Mucosa of gallbladder (tissue), 1 donor: ENCODE measurements at regions not wholly inside any gene's neighbourhood (a gene's known extent, or its start where the extent isn't known, plus 50 kb on each side); places are given as distances from the start of the nearest gene placed in this dataset.

ENCODE experiments used
- DNase-seq: peaks from one replicate; pipeline ENCODE4 v3.0.0-alpha.2; 2020; ENCODE audit warnings: low spot score
- donor health status: DM: no; HTN: no; CAD: no.

DNA sequence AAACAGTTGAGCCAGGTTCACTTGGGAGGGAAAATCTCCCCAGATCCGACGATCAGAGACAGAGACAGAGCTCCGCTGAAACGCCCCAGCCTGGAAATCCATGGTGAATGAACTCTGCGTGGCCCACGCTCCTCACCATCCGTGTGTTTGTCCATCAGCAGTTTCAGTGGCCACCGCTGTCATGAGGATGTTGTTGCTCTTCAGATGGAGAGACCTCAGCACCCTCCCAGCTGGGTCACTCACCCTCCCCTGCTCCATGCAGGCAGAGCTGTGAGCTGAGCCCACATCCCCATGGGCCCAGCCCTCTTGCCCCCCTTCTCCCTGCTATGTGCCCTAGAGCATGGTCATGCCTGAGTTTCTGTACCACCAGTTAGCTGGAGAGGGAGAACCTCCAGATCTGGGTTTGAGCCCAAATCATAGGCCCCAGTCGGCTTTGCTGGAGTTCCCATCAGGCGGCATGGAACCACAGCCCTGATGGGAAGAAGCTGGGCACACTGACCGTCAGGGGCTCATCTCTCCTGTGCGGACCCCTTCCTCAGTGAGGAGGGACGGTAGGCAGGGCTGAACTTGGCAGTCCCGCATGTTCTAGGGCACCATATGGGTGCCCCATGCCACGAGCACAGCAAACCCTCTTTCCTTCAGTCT lies 154.4 kb upstream of the COL5A1 start:
- DNase-seq: no peak

- no peak for DNase-seq
These were observed 153.0 kb upstream of the COL5A1 start for GRCh38 chr9:134488331-134489280.

DNA sequence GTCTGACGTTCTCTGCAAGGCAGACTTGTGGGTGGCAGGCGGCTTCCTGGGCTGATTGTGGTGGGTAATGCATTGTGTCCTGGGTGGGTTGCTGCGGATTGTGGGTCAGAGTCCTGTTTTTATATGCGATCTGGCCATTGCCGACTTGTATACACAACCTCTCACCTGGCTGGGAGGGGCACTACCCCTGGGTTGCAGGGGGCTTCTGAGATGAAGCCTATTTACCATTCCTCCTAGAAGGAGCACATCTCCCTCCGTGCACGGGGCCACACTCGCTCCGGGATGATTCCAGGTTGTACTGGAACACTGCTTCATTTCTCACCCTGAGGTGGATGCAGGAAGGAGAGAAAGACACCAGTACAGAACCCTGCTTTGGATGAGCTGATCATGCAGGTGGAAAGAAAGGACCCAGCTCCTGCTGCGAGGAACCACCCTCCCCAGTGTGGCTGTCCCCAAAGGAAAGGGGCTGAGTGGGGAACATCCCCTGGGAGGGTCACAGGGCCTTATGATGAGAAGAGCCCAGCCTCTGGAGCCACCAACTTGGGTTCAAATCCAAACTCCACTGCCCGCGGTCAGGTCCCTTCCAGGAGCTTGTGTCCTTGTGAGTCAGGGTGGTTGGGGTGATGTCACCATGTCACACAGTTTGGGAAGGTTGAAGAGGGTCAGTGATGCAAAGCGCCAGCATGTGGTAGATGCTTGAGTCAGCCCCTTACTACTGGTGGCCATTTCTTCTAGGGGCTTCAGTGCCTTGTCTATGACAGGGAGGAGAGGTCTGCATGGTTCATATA lies 151.8 kb upstream of the COL5A1 start:
- no peak for DNase-seq

- DNase-seq: no peak
These were observed 151.2 kb upstream of the COL5A1 start for GRCh38 chr9:134490446-134490845.

DNA sequence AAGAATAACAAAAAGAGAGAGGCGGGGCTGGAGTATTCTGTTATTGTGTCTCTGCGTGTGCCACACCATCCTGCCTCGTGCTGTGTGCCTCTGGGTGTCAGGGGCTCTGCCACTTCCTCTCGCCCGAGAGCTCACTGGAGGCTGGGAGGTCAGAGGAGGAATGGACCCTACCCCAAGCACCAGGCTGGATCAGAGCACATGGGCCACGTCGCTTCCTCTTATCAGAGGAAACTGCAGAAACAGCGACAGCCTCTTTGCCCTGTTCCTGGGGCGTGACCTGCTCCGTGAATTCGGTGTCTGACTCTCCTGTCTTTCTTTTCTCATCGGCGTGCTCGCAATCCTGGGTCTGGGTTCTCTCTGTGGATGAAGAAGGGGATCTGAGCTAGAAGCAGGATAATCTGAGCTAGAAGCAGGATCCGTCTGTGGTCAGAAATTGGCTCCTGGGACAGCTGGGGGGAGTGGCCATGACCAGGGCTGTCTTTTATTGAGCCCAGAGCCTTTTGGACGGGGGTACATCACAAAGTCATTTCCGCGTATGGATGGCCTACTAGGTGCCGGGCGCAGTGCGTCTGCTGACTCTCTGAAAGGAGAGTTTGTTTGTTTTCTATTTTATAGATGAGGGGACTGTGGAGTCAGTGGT lies 150.3 kb upstream of the COL5A1 start:
- DNase-seq: no peak

- no peak for DNase-seq
These were observed 149.7 kb upstream of the COL5A1 start for GRCh38 chr9:134491856-134492255.

DNA sequence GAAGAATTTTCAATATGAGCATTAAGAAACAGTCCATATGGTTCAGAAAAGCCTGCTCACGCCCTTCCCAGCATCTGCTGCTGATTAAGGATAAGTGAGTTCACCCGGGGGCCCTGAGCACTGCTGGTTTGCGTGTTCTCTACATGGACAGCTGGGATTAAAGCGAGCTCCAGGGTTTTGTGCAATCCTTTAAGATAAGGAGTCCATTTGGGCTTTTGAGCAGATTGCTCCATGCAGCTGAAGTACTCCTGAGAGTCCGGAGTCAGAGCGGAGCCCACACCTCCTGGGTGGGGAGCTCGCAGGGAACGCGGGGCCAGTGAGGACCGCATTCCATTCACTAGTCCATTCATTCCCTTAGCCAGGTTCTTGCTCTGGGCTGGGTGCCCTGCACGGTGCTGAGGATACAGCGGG lies 149.3 kb upstream of the COL5A1 start:
- peak; percentile 68 for DNase-seq

- DNase-seq: no peak
These were observed 148.7 kb upstream of the COL5A1 start for GRCh38 chr9:134492721-134493460.

DNA sequence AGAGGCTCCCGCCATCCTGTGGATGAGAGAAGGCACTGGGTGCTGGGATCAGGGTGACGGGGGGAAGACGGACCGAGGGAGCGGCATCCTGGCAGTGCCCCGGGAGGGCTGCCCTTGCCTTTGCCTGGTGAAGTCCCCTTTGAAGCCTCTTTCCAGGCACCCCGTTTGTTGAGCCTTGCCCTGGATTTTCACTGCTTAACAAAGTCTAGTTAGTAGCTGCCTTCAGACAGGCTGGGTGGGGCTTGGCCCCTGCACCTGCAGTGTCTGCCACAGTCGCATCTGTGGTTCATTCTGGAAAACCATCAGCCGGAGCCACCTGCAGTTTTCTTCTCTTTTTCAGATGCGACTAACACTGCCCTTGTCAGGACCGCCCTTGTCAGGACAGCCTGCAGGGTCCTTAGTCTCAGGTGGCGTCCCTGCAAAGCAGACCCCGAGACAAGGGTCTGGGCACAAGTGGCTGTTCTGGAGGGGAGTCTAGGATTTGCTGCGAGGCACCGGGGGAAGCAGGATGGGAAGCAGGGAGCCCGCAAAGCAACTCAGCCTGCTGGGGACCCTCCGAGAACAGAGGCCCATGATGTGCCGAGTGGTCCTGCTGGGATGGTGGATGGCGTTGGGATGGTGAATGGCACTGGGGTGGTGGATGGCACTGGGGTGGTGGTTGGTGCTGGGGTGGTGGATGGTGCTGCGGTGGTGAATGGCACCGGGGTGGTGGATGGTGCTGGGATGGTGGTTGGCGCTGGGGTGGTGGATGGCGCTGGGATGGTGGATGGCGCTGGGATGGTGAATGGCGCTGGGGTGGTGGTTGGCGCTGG lies 147.9 kb upstream of the COL5A1 start:
- no peak for DNase-seq

- DNase-seq: no peak
These were observed 147.3 kb upstream of the COL5A1 start for GRCh38 chr9:134494273-134494815.

- DNase-seq: no peak
These were observed 146.7 kb upstream of the COL5A1 start for GRCh38 chr9:134494905-134495304.

GRCh38 chr9:134495881-134496412 lies 145.7 kb upstream of the COL5A1 start:
- DNase-seq: no peak

GRCh38 chr9:134496413-134497282 lies 145.0 kb upstream of the COL5A1 start:
- no peak for DNase-seq

- DNase-seq: no peak
These were observed 144.2 kb upstream of the COL5A1 start for GRCh38 chr9:134497283-134497860.

GRCh38 chr9:134498814-134499166 lies 142.8 kb upstream of the COL5A1 start:
- no peak for DNase-seq

- DNase-seq: no peak
These were observed 140.5 kb upstream of the COL5A1 start for GRCh38 chr9:134500931-134501760.

- no peak for DNase-seq
These were observed 139.8 kb upstream of the COL5A1 start for GRCh38 chr9:134501761-134502265.
